ENCODE measurements at regions not wholly inside any gene's neighbourhood (a gene's known extent, or its start where the extent isn't known, plus 50 kb on each side); places are given as distances from the start of the nearest gene placed in this dataset.
"Not testable (repeated sequence)": the region's sequence is repeated elsewhere in the genome, so short reads cannot be mapped to it uniquely, and the experiment has no call there.

DNA sequence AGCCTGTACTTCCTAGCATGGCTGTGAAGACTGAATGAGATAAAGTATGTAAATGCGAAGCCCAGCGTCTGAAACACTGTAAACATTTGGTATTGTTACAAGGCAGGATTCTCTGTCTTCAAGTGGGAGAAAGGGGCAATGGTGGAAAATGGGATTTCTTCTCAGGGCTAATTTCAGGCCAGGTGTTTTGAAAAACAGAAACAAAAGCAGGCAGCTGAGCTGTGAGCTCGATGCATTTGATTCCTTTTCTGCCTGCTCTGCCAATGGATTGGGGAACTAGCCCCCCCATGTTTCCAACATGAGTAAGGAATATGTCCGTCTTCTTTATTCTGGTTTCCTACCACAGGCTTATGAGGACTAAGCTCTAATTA is 732.1 kb upstream of the AUTS2 start:
- Histone ChIP-seq H3K27ac (ENCODE audit: low read length) (no peak overlapping the region), H3K36me3 (replicated peaks; ENCODE audit: low read depth, low read length) (no peaks in the 10 kb centered on the region), H4K20me1 (ENCODE audit: insufficient read depth, low read length) (no peaks in the 10 kb centered on the region), H3K27me3 (ENCODE audit: low read depth, low read length) (no peaks in the 10 kb centered on the region), H3K4me1 (ENCODE audit: low read length) (no peaks in the 10 kb centered on the region), H3K9ac (ENCODE audit: low read length) (no peak overlapping the region), H3K4me3 (ENCODE audit: low read length) (no peak overlapping the region), H3K79me2 (ENCODE audit: low read length) (no peaks in the 10 kb centered on the region), H2AFZ (ENCODE audit: low read depth, low read length) (no peak overlapping the region), H3K9me3 (ENCODE audit: insufficient read depth, low read length) (no peaks in the 10 kb centered on the region), H3K4me2 (ENCODE audit: low read length) (no peak overlapping the region)
- TF ChIP-seq, protein P1, sequence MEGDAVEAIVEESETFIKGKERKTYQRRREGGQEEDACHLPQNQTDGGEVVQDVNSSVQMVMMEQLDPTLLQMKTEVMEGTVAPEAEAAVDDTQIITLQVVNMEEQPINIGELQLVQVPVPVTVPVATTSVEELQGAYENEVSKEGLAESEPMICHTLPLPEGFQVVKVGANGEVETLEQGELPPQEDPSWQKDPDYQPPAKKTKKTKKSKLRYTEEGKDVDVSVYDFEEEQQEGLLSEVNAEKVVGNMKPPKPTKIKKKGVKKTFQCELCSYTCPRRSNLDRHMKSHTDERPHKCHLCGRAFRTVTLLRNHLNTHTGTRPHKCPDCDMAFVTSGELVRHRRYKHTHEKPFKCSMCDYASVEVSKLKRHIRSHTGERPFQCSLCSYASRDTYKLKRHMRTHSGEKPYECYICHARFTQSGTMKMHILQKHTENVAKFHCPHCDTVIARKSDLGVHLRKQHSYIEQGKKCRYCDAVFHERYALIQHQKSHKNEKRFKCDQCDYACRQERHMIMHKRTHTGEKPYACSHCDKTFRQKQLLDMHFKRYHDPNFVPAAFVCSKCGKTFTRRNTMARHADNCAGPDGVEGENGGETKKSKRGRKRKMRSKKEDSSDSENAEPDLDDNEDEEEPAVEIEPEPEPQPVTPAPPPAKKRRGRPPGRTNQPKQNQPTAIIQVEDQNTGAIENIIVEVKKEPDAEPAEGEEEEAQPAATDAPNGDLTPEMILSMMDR (IDR thresholded peaks at IDR 0.05; ENCODE audit: low read depth, low read length): no peak
- no peak for TF ChIP-seq EZH2phosphoT487 (IDR thresholded peaks at IDR 0.05; ENCODE audit: low read depth)

GRCh38 chr7:68866721-68867120 is 731.6 kb upstream of the AUTS2 start:
- not testable (repeated sequence) for H3K4me2 ChIP-seq (ENCODE audit: low read length); H3K9ac ChIP-seq (ENCODE audit: low read length); H3K27me3 ChIP-seq (ENCODE audit: low read depth, low read length); H3K27ac ChIP-seq (ENCODE audit: low read length); H3K4me1 ChIP-seq (ENCODE audit: low read length); H3K9me3 ChIP-seq (ENCODE audit: insufficient read depth, low read length); H2AFZ ChIP-seq (ENCODE audit: low read depth, low read length); H3K36me3 ChIP-seq (replicated peaks; ENCODE audit: low read depth, low read length); H4K20me1 ChIP-seq (ENCODE audit: insufficient read depth, low read length); H3K4me3 ChIP-seq (ENCODE audit: low read length); H3K79me2 ChIP-seq (ENCODE audit: low read length)

DNA sequence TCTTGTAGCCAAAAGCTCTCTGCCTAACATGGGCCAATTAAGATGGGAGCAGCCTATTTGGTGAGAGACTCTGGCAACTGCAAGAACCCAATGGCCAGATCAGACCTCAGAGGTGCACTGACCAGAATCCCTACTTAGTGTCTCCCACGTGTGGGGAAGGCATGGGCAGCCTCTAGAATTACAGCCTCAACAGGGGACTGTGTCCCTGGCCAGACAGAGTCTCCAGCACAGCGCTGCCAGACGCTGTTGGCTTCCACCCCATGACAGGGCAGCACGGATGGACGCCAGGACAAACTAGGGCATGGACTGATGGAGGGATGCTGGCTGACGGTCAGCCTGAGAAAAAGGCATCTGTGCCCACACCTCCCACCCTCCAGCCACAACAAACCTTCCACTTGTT is 729.3 kb upstream of the AUTS2 start:
- H2AFZ ChIP-seq (ENCODE audit: low read depth, low read length): no peak overlapping the region
- no peaks in the 10 kb centered on the region for H3K36me3 ChIP-seq (replicated peaks; ENCODE audit: low read depth, low read length)
- no peaks in the 10 kb centered on the region for H3K27me3 ChIP-seq (ENCODE audit: low read depth, low read length)

DNA sequence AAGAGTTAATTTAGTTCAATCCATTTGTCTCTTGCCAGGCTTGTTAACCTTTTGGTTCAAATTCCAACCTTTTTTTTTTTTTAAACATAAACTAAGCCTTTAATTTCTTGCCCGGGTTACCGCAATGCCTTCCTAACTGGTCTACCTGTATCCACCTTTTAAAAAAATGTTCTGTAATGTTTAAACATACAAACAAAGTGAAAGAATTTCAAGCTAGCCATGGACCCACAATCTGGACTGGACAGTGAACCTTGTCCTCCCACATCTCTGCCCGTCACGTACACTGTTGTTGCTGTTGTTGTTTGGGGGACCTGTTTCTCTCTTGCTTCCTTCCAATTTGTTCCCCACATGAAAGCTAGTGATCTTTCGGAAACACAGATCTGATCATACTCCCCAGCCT is 724.7 kb upstream of the AUTS2 start:
- Histone ChIP-seq H3K9ac (ENCODE audit: low read length) (no peak overlapping the region), H3K4me2 (ENCODE audit: low read length) (no peak overlapping the region), H3K27me3 (ENCODE audit: low read depth, low read length) (no peaks in the 10 kb centered on the region), H3K27ac (ENCODE audit: low read length) (no peak overlapping the region), H3K4me3 (ENCODE audit: low read length) (no peak overlapping the region), H3K4me1 (ENCODE audit: low read length) (no peaks in the 10 kb centered on the region), H4K20me1 (ENCODE audit: insufficient read depth, low read length) (no peaks in the 10 kb centered on the region), H2AFZ (ENCODE audit: low read depth, low read length) (no peak overlapping the region), H3K79me2 (ENCODE audit: low read length) (no peaks in the 10 kb centered on the region), H3K36me3 (replicated peaks; ENCODE audit: low read depth, low read length) (no peaks in the 10 kb centered on the region), H3K9me3 (ENCODE audit: insufficient read depth, low read length) (no peaks in the 10 kb centered on the region)
- TF ChIP-seq EZH2phosphoT487 (IDR thresholded peaks at IDR 0.05; ENCODE audit: low read depth): no peak
- TF ChIP-seq, protein P1 (IDR thresholded peaks at IDR 0.05; ENCODE audit: low read depth, low read length): no peak

More for the DNA sequence above, 729.3 kb upstream of the AUTS2 start:
- Histone ChIP-seq H3K79me2 (ENCODE audit: low read length) (no peaks in the 10 kb centered on the region), H3K4me2 (ENCODE audit: low read length) (no peak overlapping the region), H3K4me1 (ENCODE audit: low read length) (no peaks in the 10 kb centered on the region), H3K4me3 (ENCODE audit: low read length) (no peak overlapping the region), H3K27ac (ENCODE audit: low read length) (no peak overlapping the region), H3K9me3 (ENCODE audit: insufficient read depth, low read length) (no peaks in the 10 kb centered on the region), H3K9ac (ENCODE audit: low read length) (no peak overlapping the region), H4K20me1 (ENCODE audit: insufficient read depth, low read length) (no peaks in the 10 kb centered on the region)
- no peak for TF ChIP-seq EZH2phosphoT487 (IDR thresholded peaks at IDR 0.05; ENCODE audit: low read depth)
- TF ChIP-seq, protein P1 (IDR thresholded peaks at IDR 0.05; ENCODE audit: low read depth, low read length): no peak

DNA sequence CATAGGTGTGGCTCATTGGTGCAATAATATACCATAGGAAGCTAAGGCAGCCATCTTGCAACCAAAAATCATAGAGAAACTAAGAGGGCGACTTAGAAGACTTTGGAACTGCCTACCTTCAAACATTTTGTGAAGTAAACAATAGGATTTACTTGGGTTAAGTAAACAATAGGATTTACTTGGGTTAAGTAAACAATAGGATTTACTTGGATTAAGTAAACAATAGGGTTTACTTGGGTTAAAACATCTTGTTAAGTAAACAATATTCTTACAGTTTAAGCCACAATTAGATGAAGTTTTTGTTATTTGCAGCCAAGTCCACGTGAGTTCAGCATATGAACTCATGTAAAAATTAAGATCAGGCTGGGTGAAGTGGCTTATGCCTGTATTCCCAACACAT is 722.4 kb upstream of the AUTS2 start:
- no peaks in the 10 kb centered on the region for H3K9me3 ChIP-seq (ENCODE audit: insufficient read depth, low read length)
- no peak overlapping the region for H3K9ac ChIP-seq (ENCODE audit: low read length)
- H3K4me1 ChIP-seq (ENCODE audit: low read length): no peaks in the 10 kb centered on the region
- no peak overlapping the region for H3K4me3 ChIP-seq (ENCODE audit: low read length)
- no peak overlapping the region for H3K27ac ChIP-seq (ENCODE audit: low read length)
- no peaks in the 10 kb centered on the region for H4K20me1 ChIP-seq (ENCODE audit: insufficient read depth, low read length)
- no peaks in the 10 kb centered on the region for H3K27me3 ChIP-seq (ENCODE audit: low read depth, low read length)
- no peaks in the 10 kb centered on the region for H3K36me3 ChIP-seq (replicated peaks; ENCODE audit: low read depth, low read length)
- TF ChIP-seq, protein P1 (IDR thresholded peaks at IDR 0.05; ENCODE audit: low read depth, low read length): no peak
- no peak for TF ChIP-seq EZH2phosphoT487 (IDR thresholded peaks at IDR 0.05; ENCODE audit: low read depth)
- H3K4me2 ChIP-seq (ENCODE audit: low read length): no peak overlapping the region
- H3K79me2 ChIP-seq (ENCODE audit: low read length): no peaks in the 10 kb centered on the region
- no peak overlapping the region for H2AFZ ChIP-seq (ENCODE audit: low read depth, low read length)

GRCh38 chr7:68887116-68887515 is 711.2 kb upstream of the AUTS2 start:
- H3K4me1 ChIP-seq (ENCODE audit: low read length); H3K79me2 ChIP-seq (ENCODE audit: low read length); H3K27ac ChIP-seq (ENCODE audit: low read length); H3K9ac ChIP-seq (ENCODE audit: low read length); H2AFZ ChIP-seq (ENCODE audit: low read depth, low read length); H3K27me3 ChIP-seq (ENCODE audit: low read depth, low read length); H3K4me3 ChIP-seq (ENCODE audit: low read length); H4K20me1 ChIP-seq (ENCODE audit: insufficient read depth, low read length); H3K36me3 ChIP-seq (replicated peaks; ENCODE audit: low read depth, low read length); H3K4me2 ChIP-seq (ENCODE audit: low read length); H3K9me3 ChIP-seq (ENCODE audit: insufficient read depth, low read length): not testable (repeated sequence)

All from OCI-LY3 (cell line).